ENCODE measurements at regions not wholly inside any gene's neighbourhood (a gene's known extent, or its start where the extent isn't known, plus 50 kb on each side); places are given as distances from the start of the nearest gene placed in this dataset.
"Not testable (repeated sequence)": the region's sequence is repeated elsewhere in the genome, so short reads cannot be mapped to it uniquely, and the experiment has no call there.

DNA sequence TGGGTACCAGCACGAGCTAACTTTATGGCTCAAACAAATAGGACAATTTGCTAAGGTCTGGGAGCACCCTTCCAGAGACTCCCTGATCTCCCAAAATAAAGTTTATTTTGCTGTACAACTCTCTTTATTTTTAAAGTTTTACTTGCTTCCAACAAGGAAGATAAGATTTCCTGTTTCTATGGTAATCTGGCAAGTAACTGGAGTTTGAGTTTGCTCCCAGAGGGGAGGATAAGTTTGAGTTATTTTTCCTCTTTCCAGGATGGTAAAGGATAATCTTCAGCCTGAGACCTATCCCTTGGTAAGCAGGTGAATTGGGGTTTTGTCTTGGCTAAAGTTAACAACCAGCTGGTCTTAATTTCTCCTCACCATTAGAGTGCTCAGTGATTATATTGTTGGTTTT, 1019.4 kb upstream of the ALCAM start:
- no peak for DNase-seq

DNA sequence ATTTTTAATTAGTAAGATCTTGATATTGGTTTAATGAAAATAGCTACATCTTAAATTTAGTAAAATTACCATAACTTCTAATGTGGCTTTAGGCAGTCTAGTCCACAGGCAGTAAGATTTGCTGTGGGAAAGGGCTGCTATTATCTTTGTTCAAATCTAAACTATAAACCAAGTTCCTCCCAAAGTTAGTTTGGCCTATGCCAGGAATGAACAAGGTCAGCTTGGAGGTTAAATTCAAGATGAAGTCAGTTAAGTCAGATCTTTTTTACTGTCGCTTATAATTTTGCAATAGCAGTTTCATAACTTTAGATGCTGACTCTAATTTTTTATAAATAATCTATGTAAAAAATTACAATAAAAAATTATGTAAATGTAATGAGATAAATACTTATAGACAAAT, 1016.9 kb upstream of the ALCAM start:
- no peak for DNase-seq

DNA sequence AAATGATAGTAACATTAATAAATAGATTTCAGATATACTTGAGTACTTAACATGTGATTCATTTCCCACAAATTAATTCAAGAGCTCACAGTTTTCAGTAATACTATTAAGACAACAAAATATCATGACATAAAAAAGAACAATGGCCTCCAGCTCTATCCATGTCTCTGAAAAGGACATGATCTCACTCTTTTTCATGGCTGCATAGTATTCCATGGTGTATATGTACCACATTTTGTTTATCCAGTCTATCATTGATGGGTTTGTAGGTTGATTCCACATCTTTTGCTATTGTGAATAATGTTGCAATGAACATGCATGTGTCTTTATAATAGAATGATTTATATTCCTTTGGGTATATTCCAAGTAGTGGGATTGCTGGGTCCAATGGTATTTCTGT, 1012.8 kb upstream of the ALCAM start:
- no peak for DNase-seq

DNA sequence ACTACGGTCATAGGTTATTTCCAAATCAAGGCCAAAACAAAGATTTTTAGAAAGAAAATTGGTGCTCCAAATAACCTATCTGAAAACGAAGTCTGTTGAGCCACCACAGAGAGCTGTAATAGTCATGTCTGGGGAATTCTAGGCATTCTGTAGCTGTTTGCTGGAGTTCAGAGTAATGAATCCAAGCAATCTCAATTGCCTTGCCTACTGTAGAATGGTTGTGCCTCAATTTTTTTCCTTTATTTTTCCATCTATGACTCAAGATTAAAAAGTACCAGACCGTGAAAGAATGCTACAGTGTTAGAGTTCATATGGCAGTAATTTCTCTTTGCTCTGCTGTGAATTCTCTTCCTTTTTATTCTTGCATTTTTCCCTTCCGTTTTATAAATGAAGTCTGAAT, 1007.2 kb upstream of the ALCAM start:
- no peak for DNase-seq

DNA sequence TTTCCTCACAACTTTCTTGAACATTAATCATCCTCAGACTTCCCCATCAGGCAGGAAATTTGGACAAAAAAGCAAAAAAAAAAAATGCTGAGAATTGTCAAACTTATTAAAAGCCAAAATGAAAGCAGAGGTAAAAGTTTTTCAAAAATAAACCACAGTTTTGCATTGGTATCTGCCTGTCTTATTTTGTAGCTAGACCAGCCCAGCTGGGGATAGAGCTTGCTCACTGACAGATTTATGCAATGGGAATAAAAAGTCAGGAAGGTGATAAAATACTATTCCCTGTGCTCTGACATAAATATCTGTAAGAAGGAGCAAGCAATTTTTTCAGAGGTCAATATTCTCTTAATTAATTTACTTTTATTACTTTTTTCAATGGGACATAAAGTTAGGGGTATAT, 1006.7 kb upstream of the ALCAM start:
- no peak for DNase-seq

DNA sequence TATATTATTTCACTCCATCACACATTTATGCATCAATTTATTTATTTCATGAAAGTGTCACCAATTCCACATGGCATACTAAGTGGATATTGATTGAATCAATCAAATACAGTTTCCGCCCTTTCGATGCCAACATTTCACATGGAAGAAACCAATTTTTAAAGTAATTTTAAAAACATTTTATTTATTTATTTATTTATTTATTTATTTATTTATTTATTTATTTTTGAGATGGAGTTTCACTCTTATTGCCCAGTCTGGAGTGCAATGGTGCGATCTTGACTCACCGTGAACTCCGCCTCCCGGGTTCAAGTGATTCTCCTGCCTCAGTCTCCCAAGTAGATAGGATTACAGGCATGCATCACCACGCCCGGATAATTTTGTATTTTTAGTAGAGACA, 1005.0 kb upstream of the ALCAM start:
- not testable (repeated sequence) for DNase-seq

DNA sequence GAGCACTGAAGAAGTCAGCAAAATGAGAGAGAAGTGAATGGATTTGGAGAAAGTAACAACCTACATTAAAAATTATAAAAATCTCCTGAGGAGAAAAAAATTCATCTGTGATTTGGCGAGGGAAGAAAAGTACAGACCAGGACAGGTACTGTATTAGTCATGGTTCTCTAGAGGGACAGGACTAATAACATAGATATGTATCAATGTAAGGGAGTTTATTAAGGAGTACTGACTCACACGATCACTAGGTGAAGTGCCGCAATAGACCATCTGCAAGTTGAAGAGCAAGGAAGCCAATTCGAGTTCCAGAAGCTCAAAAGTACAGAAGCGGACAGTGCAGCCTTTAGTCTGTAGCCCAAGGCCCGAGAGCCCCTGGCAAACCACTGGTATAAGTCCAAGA, 1004.4 kb upstream of the ALCAM start:
- no peak for DNase-seq

DNA sequence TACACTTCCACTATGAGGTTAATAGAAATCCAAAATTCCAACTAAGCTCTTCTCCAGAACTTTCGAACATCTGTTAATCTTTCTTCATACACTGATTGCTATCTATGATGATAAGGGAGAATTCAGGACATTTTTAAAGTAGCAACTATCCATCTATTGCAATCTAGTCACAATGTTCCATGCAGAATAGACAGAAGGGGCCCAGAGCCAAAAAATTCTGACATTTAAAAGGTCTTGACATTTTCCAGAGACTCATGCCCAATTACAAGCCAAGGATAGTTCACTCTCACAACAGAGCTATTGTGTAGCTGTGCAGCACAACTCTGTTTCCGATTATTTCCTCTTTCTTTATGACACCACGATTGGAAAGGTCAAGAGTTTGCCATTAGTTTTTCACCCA, 999.7 kb upstream of the ALCAM start:
- DNase-seq = no peak

DNA sequence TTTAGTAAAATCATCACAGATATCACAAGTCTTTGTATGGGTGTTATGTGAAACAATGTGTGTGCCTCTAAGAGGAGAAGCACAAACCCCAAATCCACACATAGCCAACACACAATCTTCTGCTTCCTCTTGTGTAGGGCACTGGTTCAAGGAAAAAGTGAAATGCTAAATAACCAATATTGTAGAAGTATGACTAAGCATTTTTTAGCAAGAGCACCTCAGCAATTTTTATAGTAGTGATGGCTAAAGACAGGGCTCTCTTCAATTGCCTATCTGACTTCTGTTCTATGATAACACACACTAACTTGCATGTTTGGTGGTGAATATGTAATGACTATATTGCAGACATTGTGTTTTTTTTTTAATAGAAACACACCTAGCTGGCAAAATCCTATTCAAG, 997.9 kb upstream of the ALCAM start:
- DNase-seq = no peak

DNA sequence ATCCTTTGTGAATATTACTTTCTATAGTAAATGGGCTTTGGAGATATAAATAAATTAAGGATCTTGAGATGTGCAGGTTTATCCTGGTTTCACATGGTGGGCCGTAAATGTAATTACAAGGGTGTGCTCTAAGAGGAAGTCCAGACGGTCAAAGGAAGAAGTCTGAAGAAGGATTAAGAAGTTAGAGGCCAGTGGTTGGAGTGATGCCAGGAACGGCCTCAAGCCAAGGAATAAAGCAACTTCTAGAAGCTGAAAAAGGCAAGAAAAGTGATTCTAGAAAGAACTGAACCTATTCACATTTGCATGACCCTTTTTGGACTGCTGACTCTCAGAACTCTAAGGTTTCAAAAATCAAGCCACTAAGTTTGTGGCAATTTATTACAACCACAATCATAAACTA, 981.3 kb upstream of the ALCAM start:
- no peak for DNase-seq

DNA sequence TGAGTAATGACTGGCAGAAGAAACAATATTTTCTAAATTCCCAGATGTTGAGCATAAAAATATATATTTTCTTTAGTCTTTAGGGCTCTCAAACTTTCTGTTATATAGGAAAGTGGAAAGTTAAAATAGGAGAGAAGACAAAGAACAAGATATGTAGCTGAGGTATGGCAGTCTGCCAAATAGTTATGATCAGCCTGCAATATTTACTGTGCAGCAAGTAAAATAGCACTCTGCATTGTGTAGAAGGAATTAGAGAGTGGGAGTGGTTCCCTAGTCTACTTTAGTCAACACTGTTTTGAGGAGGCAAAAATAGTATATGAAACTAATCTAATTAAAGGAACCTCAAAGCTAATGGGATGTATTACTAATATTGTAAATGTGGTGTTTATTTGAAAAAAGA, 978.1 kb upstream of the ALCAM start:
- no peak for DNase-seq

DNA sequence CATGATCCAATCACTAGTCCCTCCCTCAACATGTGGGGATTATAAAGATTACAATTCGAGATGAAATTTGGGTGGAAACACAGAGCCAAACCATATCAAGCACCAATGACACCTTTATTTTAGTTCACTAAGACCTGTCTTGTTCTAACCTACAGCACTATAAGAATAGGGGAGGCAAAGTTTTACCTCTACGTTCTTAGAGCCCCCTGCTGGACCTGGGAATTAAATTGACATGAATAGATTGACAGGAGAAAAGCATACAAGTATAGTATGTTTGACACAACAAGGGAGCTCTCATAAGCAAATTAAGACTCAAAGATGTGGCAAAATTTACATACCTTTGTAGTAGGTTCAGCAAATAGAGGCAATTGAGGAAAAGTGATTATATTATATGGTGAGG, 974.4 kb upstream of the ALCAM start:
- DNase-seq = peak; percentile 14

DNA sequence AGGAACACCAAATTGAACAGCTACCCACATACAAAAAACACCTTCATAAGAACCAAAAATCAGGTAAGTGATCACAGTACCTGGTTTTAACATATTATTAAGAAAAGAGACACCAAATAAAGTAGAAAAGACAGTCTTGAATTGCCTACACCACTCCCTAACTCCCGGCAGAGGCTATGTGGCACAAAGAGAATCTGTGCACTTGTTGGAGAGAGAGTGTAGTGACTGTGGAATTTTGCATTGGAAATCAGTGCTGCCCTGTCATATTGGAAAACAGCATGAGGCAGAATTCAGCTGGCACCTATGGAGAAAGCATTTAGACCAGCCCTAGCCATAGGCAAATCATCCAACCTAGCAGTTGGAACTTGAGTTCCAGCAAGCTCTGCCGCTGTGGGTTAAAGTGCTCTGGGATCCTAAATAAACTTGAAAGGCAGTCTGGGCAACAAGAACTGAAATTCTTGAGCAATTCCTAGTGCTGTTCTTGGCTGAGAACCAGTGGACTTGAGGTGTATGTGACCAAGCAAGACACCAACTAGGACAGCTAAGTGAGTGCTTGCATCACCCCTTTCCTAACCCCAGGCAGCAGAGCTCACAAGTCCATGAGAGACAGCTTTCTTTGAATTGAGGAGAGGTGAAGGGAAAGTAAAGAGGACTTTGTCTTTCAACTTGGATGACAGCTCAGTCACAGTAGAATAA, 969.6 kb upstream of the ALCAM start:
- DNase-seq = no peak

DNA sequence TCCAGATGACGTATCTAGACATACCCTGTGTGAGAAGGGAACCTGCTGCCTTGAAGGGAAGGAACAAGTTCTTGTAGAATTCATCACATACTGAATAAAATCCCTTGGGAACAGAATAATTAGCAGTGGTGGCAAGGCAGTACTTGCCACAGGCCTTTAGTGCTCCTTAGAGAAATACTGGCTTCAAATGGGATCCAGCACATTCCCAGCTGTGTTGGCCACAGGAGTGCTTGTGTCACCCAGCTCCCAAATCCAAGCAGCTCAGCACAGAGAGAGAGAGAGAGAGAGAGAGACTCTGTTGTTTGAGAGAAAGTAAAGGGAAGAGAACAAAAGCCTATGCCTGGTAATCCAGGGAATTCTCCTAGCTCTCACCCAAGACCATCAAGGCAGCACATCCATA, 969.0 kb upstream of the ALCAM start:
- no peak for DNase-seq

DNA sequence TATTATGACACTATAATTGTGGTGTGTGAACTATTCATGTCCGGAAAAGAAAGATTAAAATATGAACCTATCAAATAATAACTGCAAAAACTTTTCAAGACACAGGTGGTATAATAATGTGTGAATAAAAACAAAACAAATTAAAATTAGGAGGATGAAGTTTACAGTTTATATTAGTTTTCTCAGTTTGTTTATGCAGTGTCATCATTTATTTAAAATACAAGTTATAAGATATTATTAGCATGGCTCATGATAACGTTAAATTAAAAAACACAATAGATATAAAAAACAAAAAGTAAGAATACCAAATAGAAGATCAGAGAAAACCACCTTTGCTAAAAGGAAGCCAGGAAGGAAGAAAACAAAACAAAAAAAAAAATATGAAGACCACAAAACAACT, 963.8 kb upstream of the ALCAM start:
- no peak for DNase-seq

DNA sequence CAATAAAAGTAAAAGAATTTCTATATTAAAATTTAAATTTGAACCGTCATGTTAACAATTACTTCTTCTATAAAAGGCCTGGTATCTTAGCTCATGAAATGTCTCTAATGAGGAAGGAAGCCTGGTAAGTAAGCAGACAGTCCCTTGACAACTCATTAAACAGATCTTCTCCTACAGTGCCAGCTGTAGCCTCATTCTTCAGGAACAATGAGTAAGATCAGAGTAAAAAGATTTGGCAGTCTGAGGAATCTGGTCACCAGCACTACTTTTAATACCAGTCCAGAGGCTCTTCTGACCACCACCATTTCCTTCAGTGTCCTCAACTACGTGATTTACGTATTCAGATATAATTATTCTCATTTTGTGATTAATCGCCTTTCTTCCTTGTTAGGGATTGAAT, 955.0 kb upstream of the ALCAM start:
- no peak for DNase-seq

DNA sequence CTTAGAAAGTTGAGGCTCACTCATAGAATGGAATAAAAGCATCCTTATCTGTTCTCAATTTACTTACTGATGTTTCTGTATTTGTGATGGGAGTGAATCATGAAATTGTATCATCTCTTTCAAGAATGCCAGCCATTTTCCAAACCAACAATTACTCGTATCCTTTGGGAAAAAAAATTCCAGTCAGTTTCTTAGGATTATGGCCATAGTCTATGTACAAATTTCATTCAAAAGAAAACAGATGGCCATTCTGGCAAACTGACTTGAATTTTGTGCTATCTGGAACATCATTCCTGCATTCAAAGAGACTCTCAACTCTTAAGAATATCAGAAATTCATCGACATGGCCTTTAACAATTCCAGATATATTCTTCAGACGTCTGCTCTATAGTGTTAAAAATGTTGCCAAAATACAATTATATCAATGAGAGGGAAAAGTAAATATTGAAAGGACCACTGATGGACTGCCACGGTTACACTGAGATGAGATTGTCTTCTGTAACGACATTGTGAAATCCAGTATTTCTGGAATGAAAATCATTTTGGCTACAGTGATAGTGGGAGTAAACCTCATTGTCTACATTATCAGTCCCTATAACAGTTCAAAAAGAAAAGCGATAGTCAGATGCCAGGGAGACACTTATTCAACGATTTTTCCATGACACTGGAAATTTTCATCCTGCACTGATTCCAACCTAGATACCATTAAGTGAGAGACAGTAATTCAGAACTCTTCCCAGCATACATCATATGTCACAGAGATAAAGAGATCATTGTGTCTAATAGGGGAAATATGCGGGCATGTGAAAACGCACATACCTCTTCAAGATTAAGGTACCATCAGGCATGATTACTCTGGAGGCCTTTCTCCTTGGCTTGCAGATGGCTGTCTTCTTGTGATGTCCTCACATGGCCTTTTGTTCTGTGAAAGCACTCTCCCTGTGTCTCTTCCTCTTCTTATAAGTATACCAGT, 953.8 kb upstream of the ALCAM start:
- no peak for DNase-seq

DNA sequence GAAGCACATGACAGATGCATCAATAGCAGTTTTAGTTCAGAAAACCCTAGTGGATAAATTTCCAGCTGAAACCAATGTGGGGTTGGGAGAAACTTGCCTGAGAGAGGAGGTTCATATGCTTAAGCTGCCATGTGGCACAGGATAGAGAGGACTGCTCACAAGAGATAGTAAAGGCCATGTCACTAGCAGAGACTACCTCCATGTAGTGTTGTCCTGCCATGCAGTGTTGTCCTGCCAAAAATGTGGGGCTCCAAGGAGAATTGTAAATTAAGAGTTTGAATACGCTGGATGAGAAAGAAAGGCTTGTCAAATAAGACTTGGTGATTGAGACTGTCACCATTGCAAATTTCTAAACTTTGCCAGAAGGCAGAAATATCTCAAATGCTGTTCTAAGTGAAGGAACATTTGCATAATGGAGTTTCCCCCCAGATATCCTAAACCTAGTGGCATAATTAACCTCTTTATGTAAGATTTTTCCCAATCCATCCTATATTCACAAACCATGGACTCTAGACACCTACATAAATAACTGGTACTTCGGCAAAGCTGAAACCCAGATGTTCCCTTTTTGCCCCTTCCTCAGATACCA, 938.3 kb upstream of the ALCAM start:
- no peak for DNase-seq

DNA sequence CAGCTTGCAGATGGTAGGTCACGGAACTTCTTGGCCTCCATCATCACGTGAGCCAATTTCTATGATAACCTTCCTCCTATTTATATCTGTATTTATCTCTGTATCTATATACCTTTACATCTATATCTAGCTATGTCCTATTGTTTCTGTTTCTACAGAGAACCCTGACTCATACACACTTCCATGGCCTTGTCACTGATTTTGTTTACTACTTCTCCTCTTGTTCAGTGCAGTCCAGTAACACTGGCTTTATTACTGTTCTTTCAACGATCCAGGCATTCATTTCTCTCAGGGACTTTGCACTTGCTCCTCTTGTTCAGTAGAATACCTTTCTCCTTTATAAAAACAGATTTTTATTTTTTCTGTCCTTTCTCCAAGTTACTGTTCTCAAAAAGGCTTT, 937.0 kb upstream of the ALCAM start:
- no peak for DNase-seq

DNA sequence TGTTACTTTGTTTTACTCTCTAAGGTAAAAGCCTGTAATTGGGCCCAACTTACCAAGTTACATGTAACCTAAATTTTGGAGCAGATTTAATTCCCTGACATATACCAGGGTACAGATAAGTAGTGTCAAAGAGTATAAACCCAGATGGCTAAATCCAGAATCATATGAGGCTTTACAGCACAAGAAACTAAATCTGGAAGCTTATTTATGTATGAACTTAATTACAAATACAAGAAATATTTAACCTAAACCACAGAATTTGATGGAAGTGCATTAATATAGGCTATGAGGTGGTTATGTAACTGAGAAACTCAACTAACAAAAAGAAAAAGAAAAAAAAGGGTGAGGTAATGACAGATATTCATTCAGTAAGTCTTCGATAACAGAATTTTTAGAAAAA, 930.2 kb upstream of the ALCAM start:
- DNase-seq = no peak

DNA sequence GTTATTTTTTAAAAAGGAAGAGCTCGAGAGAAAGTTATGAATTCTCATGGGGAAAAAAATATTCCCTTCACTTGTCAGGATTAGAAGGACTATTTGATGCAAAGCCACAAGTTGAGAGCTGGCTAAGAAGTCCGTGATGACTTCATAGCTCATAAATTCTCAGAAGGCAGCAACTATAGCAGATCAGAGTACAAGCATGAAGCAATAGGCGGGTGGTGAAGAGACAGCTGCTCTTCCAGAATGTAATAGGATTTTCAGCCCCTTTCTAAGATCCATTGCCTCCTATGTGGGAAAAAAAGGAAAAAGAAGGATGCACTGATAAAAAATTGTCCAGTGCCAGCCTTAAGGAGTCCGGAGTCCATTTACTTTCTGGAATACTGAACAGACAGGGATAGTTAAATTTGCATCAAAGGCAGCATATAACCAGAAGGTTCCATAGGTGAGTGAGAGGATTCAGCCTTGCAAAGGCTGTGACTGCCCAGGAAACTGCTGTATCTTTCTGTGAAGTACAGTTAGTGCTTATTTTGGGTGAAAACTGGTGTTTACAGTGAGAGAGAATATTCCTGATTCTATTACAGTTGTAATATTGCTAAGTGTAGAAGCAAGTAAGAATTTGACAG, 929.5 kb upstream of the ALCAM start:
- no peak for DNase-seq

DNA sequence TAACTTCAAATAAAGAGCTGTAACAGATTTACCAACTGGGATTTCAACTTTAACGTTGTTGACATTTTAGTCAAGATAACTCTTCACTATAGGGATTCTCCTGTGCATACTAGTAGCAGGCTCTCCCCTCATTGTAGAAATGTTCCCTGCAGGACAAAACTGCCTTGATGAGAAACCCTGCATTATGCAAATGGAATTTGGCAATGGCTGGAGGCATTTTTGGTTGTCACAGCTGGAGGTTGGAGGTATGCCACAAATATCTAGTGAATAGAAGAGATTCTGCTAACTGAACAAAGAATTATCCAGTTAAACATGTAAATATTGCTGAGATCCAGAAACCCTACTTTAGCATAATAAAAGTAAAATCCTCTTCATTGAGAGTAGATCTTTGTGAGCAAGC, 928.8 kb upstream of the ALCAM start:
- no peak for DNase-seq

DNA sequence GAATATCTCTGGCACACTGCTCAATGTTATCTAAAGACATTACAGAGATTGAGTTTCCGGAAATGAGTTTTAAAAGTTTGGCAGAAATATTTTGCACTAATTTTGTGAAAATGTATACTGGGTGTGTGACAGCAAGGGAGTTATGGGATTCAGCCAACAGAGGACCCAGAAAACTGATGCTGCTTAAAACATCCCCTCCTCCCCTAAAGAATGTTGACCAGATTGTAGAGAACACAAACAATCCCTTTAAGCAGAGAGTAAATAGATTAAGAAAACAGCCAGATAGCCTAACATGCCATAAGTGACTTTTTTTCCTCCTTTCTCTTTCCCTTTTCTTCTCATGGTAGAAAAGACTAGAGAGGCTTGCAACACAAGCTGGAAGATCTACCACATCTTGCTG, 928.0 kb upstream of the ALCAM start:
- no peak for DNase-seq
